BLaER1 (cell line): ENCODE measurements at regions not wholly inside any gene's neighbourhood (a gene's known extent, or its start where the extent isn't known, plus 50 kb on each side); places are given as distances from the start of the nearest gene placed in this dataset.

Experiments
- H3K27ac ChIP-seq: shearing (Covaris generic); formaldehyde crosslinking; 2 replicates; pipeline ENCODE4 v1.8.1; 2022
- H3K27me3 ChIP-seq: shearing (Covaris generic); formaldehyde crosslinking; 2 replicates; pipeline ENCODE4 v1.8.1; 2022
- H3K36me3 ChIP-seq: shearing (Covaris generic); formaldehyde crosslinking; 2 replicates; pipeline ENCODE4 v1.8.1; 2022
- H3K4me1 ChIP-seq: shearing (Covaris generic); formaldehyde crosslinking; 2 replicates; pipeline ENCODE4 v1.8.1; 2022
- H3K4me2 ChIP-seq: shearing (Covaris generic); formaldehyde crosslinking; 2 replicates; pipeline ENCODE4 v1.8.1; 2022
- H3K4me3 ChIP-seq: shearing (Covaris generic); formaldehyde crosslinking; 2 replicates; pipeline ENCODE4 v1.8.1; 2022
- H3K9ac ChIP-seq: shearing (Covaris generic); formaldehyde crosslinking; 2 replicates; pipeline ENCODE4 v1.8.1; 2022
- H3K9me3 ChIP-seq: shearing (Covaris generic); formaldehyde crosslinking; 2 replicates; pipeline ENCODE4 v1.8.1; 2022
- H4K20me1 ChIP-seq: shearing (Covaris generic); formaldehyde crosslinking; 2 replicates; pipeline ENCODE4 v1.8.1; 2022
- Cebpa-rat ChIP-seq: shearing (Covaris generic); IDR thresholded peaks from 2 replicates; pipeline ENCODE4 v1.8.1; 2022

DNA sequence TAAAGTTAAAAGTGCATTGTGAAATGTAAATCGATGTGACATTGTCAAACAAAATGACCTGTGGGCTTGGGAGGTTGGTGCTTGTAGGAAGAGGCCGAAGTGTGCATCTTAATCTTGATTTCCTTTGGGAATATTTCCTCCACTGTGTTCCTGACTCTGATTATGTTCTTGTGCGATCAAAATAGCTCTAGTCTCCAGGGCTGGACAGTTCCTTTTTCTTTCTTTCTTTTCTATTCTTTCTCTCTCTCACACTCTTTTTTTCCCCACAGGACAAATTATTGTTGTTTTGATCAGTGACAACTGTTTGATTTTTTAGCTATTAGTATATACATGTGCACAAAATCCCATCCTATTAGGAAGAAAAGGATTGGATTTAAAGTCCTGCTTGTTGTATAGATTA, 347.5 kb downstream of the ZSWIM6 start:
- Histone ChIP-seq H3K4me2 (no peak overlapping the region), H3K27me3 (no peaks in the 10 kb centered on the region)
- no peak for TF ChIP-seq Cebpa-rat

GRCh38 chr5:61680247-61680646, 348.2 kb downstream of the ZSWIM6 start:
- Histone ChIP-seq H3K4me2 (no peak overlapping the region), H3K4me3 (no peak overlapping the region), H3K27ac (no peak overlapping the region), H3K4me1 (peaks cover 23% of the 10 kb centered on the region), H3K27me3 (no peaks in the 10 kb centered on the region), H3K36me3 (no peaks in the 10 kb centered on the region), H4K20me1 (no peaks in the 10 kb centered on the region), H3K9ac (no peak overlapping the region), H3K9me3 (no peaks in the 10 kb centered on the region)
- no peak for TF ChIP-seq Cebpa-rat

More for the DNA sequence above, 347.5 kb downstream of the ZSWIM6 start:
- H3K27ac ChIP-seq, result no peak overlapping the region
- no peaks in the 10 kb centered on the region for H4K20me1 ChIP-seq
- H3K36me3 ChIP-seq, result no peaks in the 10 kb centered on the region
- H3K4me3 ChIP-seq, result no peak overlapping the region
- H3K9ac ChIP-seq, result no peak overlapping the region
- H3K9me3 ChIP-seq, result no peaks in the 10 kb centered on the region
- H3K4me1 ChIP-seq, result peaks cover 30% of the 10 kb centered on the region

- Histone ChIP-seq H3K27ac (no peak overlapping the region), H3K9me3 (no peaks in the 10 kb centered on the region), H3K9ac (no peak overlapping the region), H4K20me1 (no peaks in the 10 kb centered on the region), H3K4me2 (no peak overlapping the region), H3K27me3 (no peaks in the 10 kb centered on the region), H3K4me3 (no peak overlapping the region), H3K4me1 (peaks cover 29% of the 10 kb centered on the region), H3K36me3 (no peaks in the 10 kb centered on the region)
- TF ChIP-seq Cebpa-rat, result no peak
Measured at GRCh38 chr5:61683148-61683547, 351.1 kb downstream of the ZSWIM6 start.

DNA sequence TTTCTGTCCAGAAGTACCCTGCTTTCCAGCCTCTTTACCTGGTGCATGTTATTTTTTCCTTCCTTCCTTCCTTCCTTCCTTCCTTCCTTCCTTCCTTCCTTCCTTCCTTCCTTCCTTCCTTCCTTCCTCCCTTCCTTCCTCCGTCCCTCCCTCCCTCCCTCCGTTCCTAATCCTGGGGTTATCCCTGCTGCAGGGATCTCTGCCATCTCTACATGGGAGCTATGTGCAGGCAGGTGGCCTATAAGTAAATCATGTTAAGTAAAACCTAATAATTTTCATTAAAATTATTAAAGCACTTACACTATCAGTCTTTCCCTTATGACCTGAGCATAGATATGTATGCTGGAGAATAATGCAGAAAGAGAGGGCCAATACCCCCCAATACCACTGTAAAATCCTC, 351.9 kb downstream of the ZSWIM6 start:
- no peaks in the 10 kb centered on the region for H3K27me3 ChIP-seq
- H3K9me3 ChIP-seq, result no peaks in the 10 kb centered on the region
- no peaks in the 10 kb centered on the region for H4K20me1 ChIP-seq
- H3K27ac ChIP-seq, result no peak overlapping the region
- no peaks in the 10 kb centered on the region for H3K36me3 ChIP-seq
- no peak for TF ChIP-seq Cebpa-rat
- peaks cover 30% of the 10 kb centered on the region for H3K4me1 ChIP-seq
- no peak overlapping the region for H3K4me3 ChIP-seq
- H3K9ac ChIP-seq, result no peak overlapping the region
- H3K4me2 ChIP-seq, result no peak overlapping the region

DNA sequence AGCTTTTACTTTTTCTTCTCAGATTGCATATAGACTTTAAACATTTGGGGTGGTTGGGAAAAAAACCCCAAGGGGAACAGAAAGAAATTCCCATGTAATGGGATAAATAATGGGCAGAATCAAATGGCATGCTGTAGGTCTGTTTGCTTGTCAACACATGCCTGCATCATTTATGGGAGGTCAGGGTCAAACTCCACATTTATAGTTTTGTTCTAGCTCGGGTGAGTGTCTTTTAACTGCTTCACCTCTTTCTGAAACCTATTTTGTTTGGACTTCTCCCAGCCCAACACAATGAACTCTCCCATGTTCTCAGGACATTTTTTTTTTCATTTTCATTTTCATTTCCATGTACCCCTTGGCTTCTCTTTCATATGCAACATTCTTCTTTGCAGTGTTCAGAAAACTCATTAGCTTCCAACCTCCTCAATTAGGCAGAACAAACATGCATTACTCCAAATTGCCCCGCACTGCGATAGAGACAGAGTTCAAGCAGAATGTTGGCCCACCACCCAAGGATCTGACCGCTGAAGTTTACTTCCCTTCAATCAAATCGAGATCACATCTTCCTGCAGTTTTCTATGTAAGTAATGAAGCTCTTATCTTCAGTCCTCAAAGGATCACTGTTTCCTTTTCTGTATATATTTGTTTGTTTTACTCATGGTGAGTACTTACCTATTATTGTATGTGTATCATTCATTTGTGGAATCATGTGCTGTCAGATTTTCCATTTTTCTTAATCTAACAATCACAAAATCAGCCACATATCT, 354.6 kb downstream of the ZSWIM6 start:
- Histone ChIP-seq H3K4me1 (peaks cover 23% of the 10 kb centered on the region; the same call in 1 of the 2 replicates), H3K27ac (no peak overlapping the region), H3K9ac (no peak overlapping the region), H3K4me3 (no peak overlapping the region), H4K20me1 (no peaks in the 10 kb centered on the region), H3K4me2 (peak overlapping the region; percentile 0; the same call in 1 of the 2 replicates), H3K27me3 (no peaks in the 10 kb centered on the region), H3K9me3 (no peaks in the 10 kb centered on the region; the same call in 1 of the 2 replicates), H3K36me3 (no peaks in the 10 kb centered on the region)
- TF ChIP-seq Cebpa-rat, result no peak

- Histone ChIP-seq H3K4me3 (no peak overlapping the region), H3K27ac (no peak overlapping the region), H4K20me1 (no peaks in the 10 kb centered on the region), H3K9me3 (peaks cover 3% of the 10 kb centered on the region; the same call in 1 of the 2 replicates), H3K36me3 (no peaks in the 10 kb centered on the region), H3K4me1 (peaks cover 23% of the 10 kb centered on the region; the same call in 1 of the 2 replicates), H3K9ac (no peak overlapping the region), H3K27me3 (no peaks in the 10 kb centered on the region), H3K4me2 (peak overlapping the region; percentile 4; the same call in 1 of the 2 replicates)
- TF ChIP-seq Cebpa-rat, result no peak
Measured at GRCh38 chr5:61687371-61687770, 355.3 kb downstream of the ZSWIM6 start.

DNA sequence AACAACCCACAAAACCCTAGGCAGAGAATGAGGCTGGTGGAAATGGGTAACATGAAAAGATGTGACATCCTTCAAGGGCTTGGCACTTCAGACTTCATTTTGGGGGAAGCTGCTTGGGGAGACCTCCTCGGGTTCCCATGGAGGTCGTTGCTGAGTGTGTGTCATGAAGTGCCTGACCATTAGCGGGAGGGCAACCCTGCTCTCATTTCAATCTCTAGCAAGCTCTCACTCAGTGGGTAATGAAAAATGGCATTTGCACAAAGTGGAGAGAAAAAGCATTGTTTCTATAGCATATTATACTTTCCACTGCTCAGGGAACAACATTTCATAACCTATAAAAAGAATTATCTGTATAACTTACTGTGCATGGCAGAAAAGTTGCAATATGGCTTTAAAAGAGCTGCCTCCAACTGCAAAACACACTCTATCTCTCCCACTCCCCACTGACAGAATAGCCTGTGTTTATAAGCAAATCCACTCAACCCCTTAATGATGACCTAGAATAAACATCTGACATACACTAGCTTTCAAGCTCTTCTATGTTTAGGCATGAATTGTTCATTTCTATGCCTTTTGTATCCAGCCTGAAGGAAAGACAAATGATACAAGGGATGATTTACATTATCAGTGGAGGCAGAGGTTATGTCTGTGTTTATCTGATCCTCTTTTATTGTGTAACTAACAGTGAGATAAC, 357.2 kb downstream of the ZSWIM6 start:
- no peak overlapping the region for H3K4me3 ChIP-seq
- H3K36me3 ChIP-seq, result no peaks in the 10 kb centered on the region
- no peak overlapping the region for H3K27ac ChIP-seq
- H3K27me3 ChIP-seq, result no peaks in the 10 kb centered on the region
- peaks cover 20% of the 10 kb centered on the region for H3K9me3 ChIP-seq
- peaks cover 23% of the 10 kb centered on the region; the same call in 1 of the 2 replicates for H3K4me1 ChIP-seq
- H3K9ac ChIP-seq, result no peak overlapping the region
- no peak overlapping the region for H3K4me2 ChIP-seq
- H4K20me1 ChIP-seq, result no peaks in the 10 kb centered on the region
- TF ChIP-seq Cebpa-rat, result no peak

GRCh38 chr5:61697809-61698558, 365.9 kb downstream of the ZSWIM6 start:
- Histone ChIP-seq H3K27me3 (no peaks in the 10 kb centered on the region), H3K27ac (no peak overlapping the region), H3K9ac (no peak overlapping the region), H3K9me3 (peaks cover 31% of the 10 kb centered on the region), H3K36me3 (no peaks in the 10 kb centered on the region), H3K4me3 (no peak overlapping the region), H3K4me1 (peaks cover 27% of the 10 kb centered on the region), H3K4me2 (no peak overlapping the region), H4K20me1 (no peaks in the 10 kb centered on the region)
- no peak for TF ChIP-seq Cebpa-rat

- Histone ChIP-seq H3K4me3 (no peak overlapping the region), H3K27me3 (no peaks in the 10 kb centered on the region), H3K4me1 (peaks cover 68% of the 10 kb centered on the region), H3K36me3 (no peaks in the 10 kb centered on the region), H3K9ac (no peak overlapping the region), H4K20me1 (no peaks in the 10 kb centered on the region), H3K9me3 (no peaks in the 10 kb centered on the region), H3K4me2 (peak overlapping the region; percentile 85), H3K27ac (peak overlapping the region; percentile 80)
- no peak for TF ChIP-seq Cebpa-rat
Measured at GRCh38 chr5:61701877-61702602, 370.0 kb downstream of the ZSWIM6 start.
